ENCODE measurements at regions not wholly inside any gene's neighbourhood (a gene's known extent, or its start where the extent isn't known, plus 50 kb on each side); places are given as distances from the start of the nearest gene placed in this dataset.

DNA sequence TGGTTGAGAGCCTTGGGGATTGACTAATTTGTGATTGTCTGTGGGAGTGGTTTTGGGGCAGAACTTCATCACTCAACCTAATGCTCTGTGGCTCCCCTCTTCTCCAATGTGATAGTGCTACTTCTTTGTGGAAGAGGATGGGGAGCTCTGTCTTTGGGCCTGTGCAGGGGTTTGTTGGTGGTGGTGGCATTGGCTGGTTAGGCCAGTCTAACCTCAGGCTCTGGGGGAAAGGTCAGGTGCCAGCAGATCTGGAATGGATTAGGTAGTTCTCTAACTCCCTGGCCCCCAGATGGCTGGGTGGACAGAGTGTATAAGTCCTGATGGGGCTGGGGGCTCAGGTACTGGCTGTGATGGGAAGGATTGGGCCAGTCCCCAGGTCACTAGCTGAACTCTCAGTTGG, 129.0 kb upstream of the CHD6 start:
- TF ChIP-seq EZH2 (IDR thresholded peaks at IDR 0.05), result no peak
- TF ChIP-seq POLR2AphosphoS5 (IDR thresholded peaks at IDR 0.05; ENCODE audit: borderline replicate concordance, low read depth, low read length), result no peak
- no peak for TF ChIP-seq FOXP2 (optimal IDR thresholded peaks at IDR 0.05; ENCODE audit: control extremely low read depth, extremely low read length, insufficient read depth)

All from SK-N-MC (cell line).